SH-SY5Y (cell line): ENCODE measurements at regions not wholly inside any gene's neighbourhood (a gene's known extent, or its start where the extent isn't known, plus 50 kb on each side); places are given as distances from the start of the nearest gene placed in this dataset.

ENCODE experiments used
- GATA2 ChIP-seq: IDR thresholded peaks from 2 replicates; pipeline ENCODE4 v1.6.1; 2011; ENCODE audit warnings: mild to moderate bottlenecking, low read depth, low read length
- GATA3 ChIP-seq: IDR thresholded peaks from 2 replicates; pipeline ENCODE4 v1.6.1; 2011; ENCODE audit warnings: low read depth, mild to moderate bottlenecking, low read length, moderate library complexity

- no peak for TF ChIP-seq GATA3
- no peak for TF ChIP-seq GATA2
These were observed 143.5 kb downstream of the DMRTA2 start for GRCh38 chr1:50279622-50280330.
